ENCODE measurements at regions not wholly inside any gene's neighbourhood (a gene's known extent, or its start where the extent isn't known, plus 50 kb on each side); places are given as distances from the start of the nearest gene placed in this dataset.

GRCh38 chr17:43341715-43342588 is 56.8 kb upstream of the ARL4D start:
- no peaks in the 10 kb centered on the region for H3K79me2 ChIP-seq (ENCODE audit: control insufficient read depth, insufficient read depth, low read length)
- FAIRE-seq (no peak), DNase-seq (ENCODE audit: extremely low read depth in 1 of 4, low spot score in 3 of 4) (no peak), ATAC-seq (no peak)
- no peak overlapping the region for H2AFZ ChIP-seq (ENCODE audit: low read depth, low read length)
- H3K27me3 ChIP-seq (ENCODE audit: control insufficient read depth in 2 of 2, insufficient read depth in 2 of 2, low read length in 2 of 2) = no peaks in the 10 kb centered on the region
- in situ Hi-C loops (cut with MboI) = no loop called here
- H3K9ac ChIP-seq (ENCODE audit: insufficient read depth in 1 of 2, low read depth in 2 of 2, low read length in 2 of 2) = no peak overlapping the region
- H3K9me3 ChIP-seq (replicated peaks; ENCODE audit: control insufficient read depth, insufficient read depth, low read depth, low read length) = peaks cover under 1% of the 10 kb centered on the region; the same call in 1 of the 2 replicates
- CTCF ChIA-PET (ENCODE audit: low intra/inter-chr PET ratio) = no interaction called here
- no peaks in the 10 kb centered on the region for H3K9me1 ChIP-seq (ENCODE audit: control insufficient read depth, insufficient read depth, low read length)
- no peak overlapping the region for H3K4me2 ChIP-seq (ENCODE audit: insufficient read depth, low read length)
- no peaks in the 10 kb centered on the region for H3K36me3 ChIP-seq (ENCODE audit: control insufficient read depth, insufficient read depth, low read length)
- BruUV-seq (replicated peaks) = no TSS peak
- 4% methylated on average over 7 of the region's 7 CpGs for WGBS (ENCODE audit: insufficient coverage, low coverage, missing lambda C conversion rate)
- H3K27ac ChIP-seq (ENCODE audit: extremely low read depth, low read depth, low read length) = no peak overlapping the region
- intact Hi-C loops (cut with micrococcal nuclease) = no loop called here
- H4K20me1 ChIP-seq (replicated peaks; ENCODE audit: control insufficient read depth, insufficient read depth, low read length) = no peaks in the 10 kb centered on the region
- POLR2A ChIA-PET = interaction anchor here (1.9 kb wide), 1 partner anchor 26 kb away, joined by 10 read pairs; no protein-coding TSS in a partner anchor
- H3K4me3 ChIP-seq = no peak overlapping the region
- H3K4me1 ChIP-seq (replicated peaks in 1 of 2; ENCODE audit: control insufficient read depth in 2 of 2, insufficient read depth in 2 of 2, low read length in 2 of 2) = no peaks in the 10 kb centered on the region
- TF ChIP-seq MAFG (tag; conservative IDR thresholded peaks at IDR 0.05) (no peak), HMGN3 (IDR thresholded peaks at IDR 0.05; ENCODE audit: borderline replicate concordance, extremely low read depth, insufficient read length, low read depth, low read length) (no peak), CHD2 (IDR thresholded peaks at IDR 0.05; ENCODE audit: low read depth, low read length) (no peak), ZNF280A (IDR thresholded peaks at IDR 0.05; ENCODE audit: low read depth, partially characterized antibody) (no peak), RNF2 (IDR thresholded peaks at IDR 0.05) (no peak), NR0B1 (IDR thresholded peaks at IDR 0.05; ENCODE audit: partially characterized antibody) (no peak), ZBTB33 (CRISPR knock-in tag; IDR thresholded peaks at IDR 0.05) (no peak), ZNF551 (CRISPR knock-in tag; IDR thresholded peaks at IDR 0.05) (no peak), TFAM (CRISPR knock-in tag; conservative IDR thresholded peaks at IDR 0.05) (no peak), ZNF324 (CRISPR knock-in tag; IDR thresholded peaks at IDR 0.05) (no peak), STAT6 (CRISPR knock-in tag; IDR thresholded peaks at IDR 0.05) (no peak), WHSC1 (IDR thresholded peaks at IDR 0.05; ENCODE audit: low read length) (no peak), ZNF79 (CRISPR knock-in tag; IDR thresholded peaks at IDR 0.05; ENCODE audit: low read depth) (no peak)
